Epithelial cell of proximal tubule (primary cell): ENCODE measurements at regions not wholly inside any gene's neighbourhood (a gene's known extent, or its start where the extent isn't known, plus 50 kb on each side); places are given as distances from the start of the nearest gene placed in this dataset.

Experiments
- DNase-seq: peaks from one replicate; pipeline ENCODE4 v3.0.0-alpha.2; 2011; ENCODE audit warnings: low read depth
- H3K4me3 ChIP-seq: 2 replicates; pipeline ENCODE4 v1.5.1; 2011; ENCODE audit warnings: low read depth, mild to moderate bottlenecking, low read length
- TF ChIP-seq, protein P1 (sequence below): conservative IDR thresholded peaks from 2 replicates; pipeline ENCODE4 v1.5.1; 2012; ENCODE audit warnings: low read depth, mild to moderate bottlenecking, low read length

DNA sequence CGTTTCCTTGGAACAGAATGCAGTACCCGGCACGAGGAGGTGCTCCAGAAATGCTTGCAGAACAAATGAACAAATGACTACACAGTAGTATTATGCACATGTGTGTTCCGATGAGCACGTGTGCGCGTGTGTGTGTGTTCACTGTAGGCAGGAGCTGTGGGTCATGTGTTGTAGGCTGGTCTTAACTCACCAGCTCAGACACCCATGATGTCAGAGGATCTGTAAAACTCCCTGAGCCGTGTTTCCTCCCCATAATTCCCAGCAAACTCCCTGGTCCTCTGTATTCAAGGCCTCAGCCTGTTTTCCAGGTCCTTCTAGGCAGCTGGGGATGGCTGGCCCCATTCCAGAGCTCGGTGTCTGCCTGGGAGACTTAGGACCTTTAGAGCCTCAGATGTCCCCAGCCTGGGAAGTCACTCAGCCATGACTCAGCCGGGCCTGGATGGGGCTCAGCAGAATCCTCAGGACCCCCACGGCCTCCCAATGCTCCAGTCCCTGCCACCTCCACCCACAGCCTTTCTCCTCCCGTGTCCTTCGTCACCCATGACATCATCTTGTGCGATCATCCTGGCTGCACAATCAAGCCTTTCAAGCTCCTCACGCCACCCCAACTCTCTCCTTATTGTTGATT, 475.0 kb upstream of the SULF2 start:
- TF ChIP-seq, protein P1, sequence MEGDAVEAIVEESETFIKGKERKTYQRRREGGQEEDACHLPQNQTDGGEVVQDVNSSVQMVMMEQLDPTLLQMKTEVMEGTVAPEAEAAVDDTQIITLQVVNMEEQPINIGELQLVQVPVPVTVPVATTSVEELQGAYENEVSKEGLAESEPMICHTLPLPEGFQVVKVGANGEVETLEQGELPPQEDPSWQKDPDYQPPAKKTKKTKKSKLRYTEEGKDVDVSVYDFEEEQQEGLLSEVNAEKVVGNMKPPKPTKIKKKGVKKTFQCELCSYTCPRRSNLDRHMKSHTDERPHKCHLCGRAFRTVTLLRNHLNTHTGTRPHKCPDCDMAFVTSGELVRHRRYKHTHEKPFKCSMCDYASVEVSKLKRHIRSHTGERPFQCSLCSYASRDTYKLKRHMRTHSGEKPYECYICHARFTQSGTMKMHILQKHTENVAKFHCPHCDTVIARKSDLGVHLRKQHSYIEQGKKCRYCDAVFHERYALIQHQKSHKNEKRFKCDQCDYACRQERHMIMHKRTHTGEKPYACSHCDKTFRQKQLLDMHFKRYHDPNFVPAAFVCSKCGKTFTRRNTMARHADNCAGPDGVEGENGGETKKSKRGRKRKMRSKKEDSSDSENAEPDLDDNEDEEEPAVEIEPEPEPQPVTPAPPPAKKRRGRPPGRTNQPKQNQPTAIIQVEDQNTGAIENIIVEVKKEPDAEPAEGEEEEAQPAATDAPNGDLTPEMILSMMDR: no peak
- DNase-seq: no peak

DNA sequence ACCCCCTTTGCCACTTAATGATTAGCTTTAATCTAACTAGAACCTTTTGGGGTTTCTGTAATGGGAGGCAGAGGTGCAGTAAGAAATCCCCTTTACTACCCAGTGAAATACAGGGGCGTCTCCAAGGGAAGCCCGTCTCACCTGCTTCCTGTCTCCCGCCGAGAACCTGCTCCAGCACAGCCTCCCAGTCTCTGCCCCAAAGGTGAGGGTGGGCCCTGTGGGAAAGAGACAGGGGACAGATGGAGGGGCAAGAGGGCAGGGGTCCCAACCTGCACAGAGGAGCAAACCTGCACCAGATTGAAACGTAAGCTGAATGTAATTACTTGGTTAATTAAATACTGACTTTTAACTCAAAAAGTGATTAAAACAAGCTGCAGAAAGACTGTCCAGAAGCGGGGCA, 474.2 kb upstream of the SULF2 start:
- TF ChIP-seq, protein P1: no peak
- no peak overlapping the region for H3K4me3 ChIP-seq
- no peak for DNase-seq

More for the DNA sequence above, 475.0 kb upstream of the SULF2 start:
- H3K4me3 ChIP-seq: no peak overlapping the region

DNA sequence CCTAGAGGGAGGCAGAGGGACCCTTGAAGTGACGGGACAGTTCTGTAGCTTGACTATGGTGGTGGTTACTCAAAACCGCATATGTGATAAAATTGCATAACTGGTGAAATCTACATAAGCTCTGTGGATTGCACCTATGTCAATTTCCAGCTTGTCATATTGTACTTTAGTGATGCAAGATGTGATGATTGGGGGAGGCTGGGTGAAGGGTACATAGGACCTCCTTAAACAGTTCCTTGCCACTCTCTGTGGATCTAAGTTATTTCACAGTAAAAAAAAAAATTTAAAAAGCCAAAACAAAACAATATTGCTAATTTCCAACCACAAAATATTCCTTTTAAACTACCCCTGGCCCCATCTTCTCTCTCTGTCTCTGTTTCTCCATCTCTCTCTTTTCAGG, 472.6 kb upstream of the SULF2 start:
- no peak for DNase-seq
- no peak overlapping the region for H3K4me3 ChIP-seq
- TF ChIP-seq, protein P1: no peak

DNA sequence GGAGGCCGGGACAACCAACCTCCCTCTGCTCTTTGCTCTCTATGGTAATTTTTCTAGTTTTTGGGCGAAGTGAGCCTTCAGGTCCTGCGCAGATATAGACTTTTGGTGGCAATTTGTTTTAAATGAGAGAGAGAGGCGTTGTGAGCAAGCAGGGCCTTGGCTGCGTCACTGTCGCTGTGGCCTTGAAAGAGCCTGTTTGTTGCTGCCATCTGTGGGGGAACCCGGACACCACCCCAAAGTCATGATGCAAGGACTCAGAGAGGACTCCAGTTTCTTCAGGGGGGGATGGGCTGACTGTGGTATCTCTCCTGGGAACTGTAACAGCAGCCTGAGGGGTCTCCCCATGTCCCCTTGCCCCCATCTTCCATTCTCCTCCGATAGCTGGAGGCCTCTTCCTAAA, 462.7 kb upstream of the SULF2 start:
- TF ChIP-seq, protein P1: no peak
- no peak overlapping the region for H3K4me3 ChIP-seq
- no peak for DNase-seq

DNA sequence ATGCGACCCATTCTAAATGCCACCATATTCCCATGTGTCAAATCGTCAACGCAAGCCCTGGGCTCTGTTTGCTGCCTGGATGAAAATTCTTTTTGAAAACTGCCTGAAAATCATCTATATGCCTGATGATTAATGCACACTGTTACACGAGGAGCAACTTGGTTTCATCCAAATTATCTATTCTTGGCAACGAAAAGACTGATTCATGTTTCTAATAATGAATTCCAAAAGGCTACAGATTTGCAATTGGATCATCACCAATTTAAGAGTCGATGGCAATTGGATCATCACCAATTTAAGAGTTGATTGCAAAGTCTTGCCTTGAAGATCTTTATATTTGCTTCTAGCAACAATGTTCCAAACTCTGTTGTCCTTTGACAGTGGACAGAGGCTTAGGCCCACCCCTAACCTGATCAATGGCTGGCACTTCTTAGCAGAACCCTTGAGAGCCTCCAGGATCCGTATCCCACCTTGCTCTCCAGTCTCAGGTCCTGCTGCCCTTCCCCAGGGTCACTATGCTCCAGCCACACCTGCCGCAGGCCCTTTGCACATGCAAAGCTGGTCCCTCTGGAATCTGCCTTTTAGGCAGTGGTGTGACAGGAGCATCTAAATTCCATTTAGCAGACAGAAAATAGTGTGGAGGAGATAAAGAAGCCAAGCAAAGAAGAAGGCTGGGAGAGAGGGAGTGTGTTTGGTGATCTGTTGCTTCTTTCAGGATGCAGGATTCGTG, 460.9 kb upstream of the SULF2 start:
- no peak for DNase-seq
- TF ChIP-seq, protein P1: no peak
- H3K4me3 ChIP-seq: no peak overlapping the region

DNA sequence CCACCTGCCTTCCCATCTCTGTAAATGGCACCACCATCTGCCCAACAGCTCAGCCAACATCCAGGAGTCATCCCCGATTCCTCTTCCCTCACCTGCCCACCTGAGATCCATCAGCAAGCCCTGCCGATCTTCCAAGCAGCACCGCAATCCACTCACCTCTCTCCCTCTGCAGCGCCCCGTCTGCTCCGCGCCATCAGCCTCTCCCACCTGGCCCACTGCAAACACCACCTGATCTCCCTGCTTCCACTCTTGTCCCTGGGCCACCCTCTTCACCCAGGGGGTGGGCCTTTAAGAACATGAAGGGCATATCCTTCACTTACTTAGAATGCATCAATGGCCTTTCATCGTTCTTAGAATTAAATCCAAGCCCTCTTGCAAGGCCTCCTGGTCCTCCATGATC, 457.3 kb upstream of the SULF2 start:
- TF ChIP-seq, protein P1: no peak
- DNase-seq: no peak
- no peak overlapping the region for H3K4me3 ChIP-seq

DNA sequence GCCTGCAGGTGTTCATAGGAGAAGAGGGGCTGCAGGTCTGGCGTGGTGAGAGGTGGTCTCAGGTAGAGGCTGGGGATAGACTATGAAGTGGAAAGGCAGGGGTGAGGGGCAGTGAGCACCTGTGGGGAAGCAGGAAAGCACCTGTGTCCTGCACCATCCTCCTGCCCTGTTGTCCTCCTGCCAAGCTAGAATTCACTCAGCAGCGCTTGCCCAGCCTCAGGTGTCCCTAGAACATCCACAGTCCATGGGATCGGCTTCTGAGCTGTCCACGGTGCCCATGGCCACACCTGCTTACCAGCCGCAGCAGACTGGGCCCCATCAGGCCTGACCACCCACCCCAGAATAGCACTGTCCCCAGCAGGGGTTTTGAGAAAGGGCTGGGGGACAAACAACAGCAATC, 456.2 kb upstream of the SULF2 start:
- no peak overlapping the region for H3K4me3 ChIP-seq
- TF ChIP-seq, protein P1: no peak
- DNase-seq: no peak
